Omental fat pad (tissue), 3 donors: ENCODE measurements at regions not wholly inside any gene's neighbourhood (a gene's known extent, or its start where the extent isn't known, plus 50 kb on each side); places are given as distances from the start of the nearest gene placed in this dataset.

Source experiments
- ATAC-seq: fragments of 150-250 bp; one replicate; pipeline ENCODE4 v1.9.1; 2016; ENCODE audit warnings: mild to moderate bottlenecking, moderate library complexity; ENCODE audit not compliant: low FRiP score
- DNase-seq: peaks from one replicate; pipeline ENCODE4 v3.0.0-alpha.2; 2019; ENCODE audit warnings: low spot score
- TF ChIP-seq, protein P1 (sequence below), 3 donors: fragments of 450-650 bp; IDR thresholded peaks; one replicate each; pipeline ENCODE4 v1.5.1; 2016 to 2017; ENCODE audit warnings: antibody characterized with exemption in 3 of 3, mild to moderate bottlenecking in 3 of 3, moderate library complexity in 2 of 3

DNA sequence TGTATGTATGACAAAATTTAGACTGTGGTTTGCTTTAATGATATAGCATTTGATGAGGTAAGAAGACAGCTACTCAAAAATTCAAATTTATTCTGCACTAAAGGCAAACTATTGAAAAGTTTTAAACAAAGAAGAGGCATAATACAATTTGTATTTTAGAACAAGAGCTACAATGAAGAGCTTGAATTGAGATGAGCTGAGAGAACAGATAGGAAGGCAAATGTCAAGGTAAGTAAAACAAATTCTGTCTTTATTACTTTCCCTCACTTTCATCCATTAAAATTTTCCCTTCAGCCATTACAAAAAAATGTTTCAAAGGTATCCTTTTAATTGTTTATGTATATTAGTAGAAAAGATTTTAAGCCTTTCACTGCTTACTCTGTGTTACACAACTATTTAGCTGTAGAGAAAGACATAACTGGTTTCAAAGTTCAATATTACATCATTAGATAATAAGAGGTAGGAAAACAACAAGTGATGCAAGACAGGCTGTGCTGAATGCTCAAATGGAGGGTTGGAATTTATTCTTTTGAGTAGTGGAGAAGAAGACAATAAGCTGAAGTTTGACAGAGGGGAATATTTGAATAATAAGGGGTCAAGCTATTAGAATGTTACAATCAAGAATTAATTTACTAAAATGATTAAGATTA, 1334.1 kb downstream of the FSCB start:
- TF ChIP-seq, protein P1, sequence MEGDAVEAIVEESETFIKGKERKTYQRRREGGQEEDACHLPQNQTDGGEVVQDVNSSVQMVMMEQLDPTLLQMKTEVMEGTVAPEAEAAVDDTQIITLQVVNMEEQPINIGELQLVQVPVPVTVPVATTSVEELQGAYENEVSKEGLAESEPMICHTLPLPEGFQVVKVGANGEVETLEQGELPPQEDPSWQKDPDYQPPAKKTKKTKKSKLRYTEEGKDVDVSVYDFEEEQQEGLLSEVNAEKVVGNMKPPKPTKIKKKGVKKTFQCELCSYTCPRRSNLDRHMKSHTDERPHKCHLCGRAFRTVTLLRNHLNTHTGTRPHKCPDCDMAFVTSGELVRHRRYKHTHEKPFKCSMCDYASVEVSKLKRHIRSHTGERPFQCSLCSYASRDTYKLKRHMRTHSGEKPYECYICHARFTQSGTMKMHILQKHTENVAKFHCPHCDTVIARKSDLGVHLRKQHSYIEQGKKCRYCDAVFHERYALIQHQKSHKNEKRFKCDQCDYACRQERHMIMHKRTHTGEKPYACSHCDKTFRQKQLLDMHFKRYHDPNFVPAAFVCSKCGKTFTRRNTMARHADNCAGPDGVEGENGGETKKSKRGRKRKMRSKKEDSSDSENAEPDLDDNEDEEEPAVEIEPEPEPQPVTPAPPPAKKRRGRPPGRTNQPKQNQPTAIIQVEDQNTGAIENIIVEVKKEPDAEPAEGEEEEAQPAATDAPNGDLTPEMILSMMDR (IDR thresholded peaks at IDR 0.05) = no peak
- ATAC-seq = no peak
- no peak for DNase-seq

- DNase-seq (no peak), ATAC-seq (no peak)
- TF ChIP-seq, protein P1 (IDR thresholded peaks at IDR 0.05) = no peak
These were observed 1337.4 kb downstream of the FSCB start for GRCh38 chr14:43169722-43170121.

- TF ChIP-seq, protein P1 (IDR thresholded peaks at IDR 0.05) = no peak
- DNase-seq (no peak), ATAC-seq (no peak)
These were observed 1338.6 kb downstream of the FSCB start for GRCh38 chr14:43168371-43168925.

GRCh38 chr14:43166163-43166562, 1340.9 kb downstream of the FSCB start:
- ATAC-seq = no peak
- TF ChIP-seq, protein P1 (IDR thresholded peaks at IDR 0.05) = no peak
- DNase-seq = no peak

DNA sequence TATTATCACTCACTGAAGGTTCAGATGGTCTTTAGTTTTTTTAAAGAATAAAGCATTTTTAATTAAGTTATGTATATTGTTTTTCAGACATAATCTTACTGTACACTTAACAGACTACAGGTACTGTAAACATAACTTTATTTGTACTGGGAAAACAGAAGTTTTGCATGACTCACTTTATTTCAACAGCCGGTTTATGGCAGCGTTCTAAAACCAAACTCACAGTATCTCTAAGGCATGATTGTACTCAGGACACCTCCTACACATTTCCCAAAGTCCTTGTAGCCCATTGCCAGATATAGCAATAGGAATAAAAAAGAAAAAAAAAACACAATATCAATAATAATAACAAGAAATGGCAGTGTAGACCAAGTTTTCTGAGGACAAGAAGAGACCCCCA, 1341.4 kb downstream of the FSCB start:
- no peak for ATAC-seq
- TF ChIP-seq, protein P1 (IDR thresholded peaks at IDR 0.05) = no peak
- DNase-seq = no peak

- ATAC-seq = no peak
- DNase-seq = no peak
- TF ChIP-seq, protein P1 (IDR thresholded peaks at IDR 0.05) = no peak
These were observed 1345.6 kb downstream of the FSCB start for GRCh38 chr14:43161477-43161876.

- no peak for ATAC-seq
- DNase-seq = no peak
- TF ChIP-seq, protein P1 (IDR thresholded peaks at IDR 0.05) = no peak
These were observed 1349.4 kb downstream of the FSCB start for GRCh38 chr14:43157661-43158060.
